ENCODE measurements at regions not wholly inside any gene's neighbourhood (a gene's known extent, or its start where the extent isn't known, plus 50 kb on each side); places are given as distances from the start of the nearest gene placed in this dataset.

- TF ChIP-seq CTCF (IDR thresholded peaks at IDR 0.05; ENCODE audit: poor library complexity, severe bottlenecking) (no peak), SMC3 (conservative IDR thresholded peaks at IDR 0.05; ENCODE audit: poor library complexity) (no peak), EZH2 (IDR thresholded peaks at IDR 0.05; ENCODE audit: borderline replicate concordance, insufficient read depth, low read length, poor library complexity, severe bottlenecking) (no peak), MXI1 (conservative IDR thresholded peaks at IDR 0.05; ENCODE audit: poor library complexity, severe bottlenecking) (no peak), TAF1 (IDR thresholded peaks at IDR 0.05; ENCODE audit: low read depth) (no peak), EP300 (conservative IDR thresholded peaks at IDR 0.05; ENCODE audit: poor library complexity, severe bottlenecking) (no peak), POLR2AphosphoS5 (IDR thresholded peaks at IDR 0.05) (no peak), RAD21 (conservative IDR thresholded peaks at IDR 0.05) (no peak)
- TF ChIP-seq, protein P1, sequence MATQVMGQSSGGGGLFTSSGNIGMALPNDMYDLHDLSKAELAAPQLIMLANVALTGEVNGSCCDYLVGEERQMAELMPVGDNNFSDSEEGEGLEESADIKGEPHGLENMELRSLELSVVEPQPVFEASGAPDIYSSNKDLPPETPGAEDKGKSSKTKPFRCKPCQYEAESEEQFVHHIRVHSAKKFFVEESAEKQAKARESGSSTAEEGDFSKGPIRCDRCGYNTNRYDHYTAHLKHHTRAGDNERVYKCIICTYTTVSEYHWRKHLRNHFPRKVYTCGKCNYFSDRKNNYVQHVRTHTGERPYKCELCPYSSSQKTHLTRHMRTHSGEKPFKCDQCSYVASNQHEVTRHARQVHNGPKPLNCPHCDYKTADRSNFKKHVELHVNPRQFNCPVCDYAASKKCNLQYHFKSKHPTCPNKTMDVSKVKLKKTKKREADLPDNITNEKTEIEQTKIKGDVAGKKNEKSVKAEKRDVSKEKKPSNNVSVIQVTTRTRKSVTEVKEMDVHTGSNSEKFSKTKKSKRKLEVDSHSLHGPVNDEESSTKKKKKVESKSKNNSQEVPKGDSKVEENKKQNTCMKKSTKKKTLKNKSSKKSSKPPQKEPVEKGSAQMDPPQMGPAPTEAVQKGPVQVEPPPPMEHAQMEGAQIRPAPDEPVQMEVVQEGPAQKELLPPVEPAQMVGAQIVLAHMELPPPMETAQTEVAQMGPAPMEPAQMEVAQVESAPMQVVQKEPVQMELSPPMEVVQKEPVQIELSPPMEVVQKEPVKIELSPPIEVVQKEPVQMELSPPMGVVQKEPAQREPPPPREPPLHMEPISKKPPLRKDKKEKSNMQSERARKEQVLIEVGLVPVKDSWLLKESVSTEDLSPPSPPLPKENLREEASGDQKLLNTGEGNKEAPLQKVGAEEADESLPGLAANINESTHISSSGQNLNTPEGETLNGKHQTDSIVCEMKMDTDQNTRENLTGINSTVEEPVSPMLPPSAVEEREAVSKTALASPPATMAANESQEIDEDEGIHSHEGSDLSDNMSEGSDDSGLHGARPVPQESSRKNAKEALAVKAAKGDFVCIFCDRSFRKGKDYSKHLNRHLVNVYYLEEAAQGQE (IDR thresholded peaks at IDR 0.05; ENCODE audit: borderline replicate concordance), result no peak
Measured at GRCh38 chr9:97753975-97754374, 56.8 kb upstream of the XPA start.

All from neural cell (in vitro differentiated cells).